OCI-LY1 (cell line): ENCODE measurements at regions not wholly inside any gene's neighbourhood (a gene's known extent, or its start where the extent isn't known, plus 50 kb on each side); places are given as distances from the start of the nearest gene placed in this dataset.

Source experiments
- CTCF ChIP-seq: fragments of 200-600 bp; sonication (generic), shearing (Covaris generic); IDR thresholded peaks from 2 replicates; pipeline ENCODE4 v1.5.1; 2017; ENCODE audit warnings: mild to moderate bottlenecking, antibody characterized with exemption, low read length, moderate library complexity, mixed read lengths
- EZH2 ChIP-seq: fragments of 200-600 bp; sonication (generic), shearing (Covaris generic); IDR thresholded peaks from 2 replicates; pipeline ENCODE4 v1.8.0; 2017; ENCODE audit warnings: borderline replicate concordance, mixed run types, mild to moderate bottlenecking, antibody characterized with exemption, low read length, moderate library complexity, mixed read lengths

- TF ChIP-seq CTCF (peak; percentile 41; the same call in 1 of the 2 replicates), EZH2 (no peak)
These were observed 631.8 kb downstream of the AJAP1 start for GRCh38 chr1:5286244-5286643.
